HG03378 (cell line): ENCODE measurements at regions not wholly inside any gene's neighbourhood (a gene's known extent, or its start where the extent isn't known, plus 50 kb on each side); places are given as distances from the start of the nearest gene placed in this dataset.

Source experiments
- ATAC-seq: cut with Tn5 transposase; IDR thresholded peaks from one replicate; pipeline ENCODE4 v1.9.1; 2021; ENCODE audit warnings: mild to moderate bottlenecking, moderate library complexity; ENCODE audit not compliant: unreplicated experiment

GRCh38 chr10:120982507-120982906, 131.3 kb downstream of the WDR11 start:
- ATAC-seq = no peak

GRCh38 chr10:120983721-120984120, 132.6 kb downstream of the WDR11 start:
- no peak for ATAC-seq

- no peak for ATAC-seq
These were observed 133.1 kb downstream of the WDR11 start for GRCh38 chr10:120984221-120984620.

- ATAC-seq = no peak
These were observed 136.2 kb downstream of the WDR11 start for GRCh38 chr10:120987359-120987758.

GRCh38 chr10:120988751-120989150, 137.6 kb downstream of the WDR11 start:
- ATAC-seq = no peak

- ATAC-seq = no peak
These were observed 138.1 kb downstream of the WDR11 start for GRCh38 chr10:120989279-120989678.

GRCh38 chr10:120989996-120990598, 138.9 kb downstream of the WDR11 start:
- no peak for ATAC-seq

- no peak for ATAC-seq
These were observed 139.7 kb downstream of the WDR11 start for GRCh38 chr10:120990831-120991230.

- ATAC-seq = no peak
These were observed 141.9 kb downstream of the WDR11 start for GRCh38 chr10:120993089-120993488.

GRCh38 chr10:120995768-120996167, 144.6 kb downstream of the WDR11 start:
- ATAC-seq = no peak

- no peak for ATAC-seq
These were observed 145.4 kb downstream of the WDR11 start for GRCh38 chr10:120996456-120997034.

GRCh38 chr10:120997313-120997712, 146.2 kb downstream of the WDR11 start:
- no peak for ATAC-seq

GRCh38 chr10:120997756-120998155, 146.6 kb downstream of the WDR11 start:
- no peak for ATAC-seq

GRCh38 chr10:120998251-120998650, 147.1 kb downstream of the WDR11 start:
- no peak for ATAC-seq

GRCh38 chr10:120998782-120999285, 147.7 kb downstream of the WDR11 start:
- no peak for ATAC-seq

GRCh38 chr10:120999868-121000267, 148.7 kb downstream of the WDR11 start:
- no peak for ATAC-seq

GRCh38 chr10:121002586-121003205, 151.5 kb downstream of the WDR11 start:
- no peak for ATAC-seq

GRCh38 chr10:121005948-121006587, 154.9 kb downstream of the WDR11 start:
- ATAC-seq = no peak

- ATAC-seq = no peak
These were observed 156.1 kb downstream of the WDR11 start for GRCh38 chr10:121007264-121007663.

GRCh38 chr10:121015916-121016315, 164.8 kb downstream of the WDR11 start:
- ATAC-seq = no peak

GRCh38 chr10:121024905-121025584, 173.9 kb downstream of the WDR11 start:
- no peak for ATAC-seq
